HG03378 (cell line): ENCODE measurements at regions not wholly inside any gene's neighbourhood (a gene's known extent, or its start where the extent isn't known, plus 50 kb on each side); places are given as distances from the start of the nearest gene placed in this dataset.
"Not testable (repeated sequence)": the region's sequence is repeated elsewhere in the genome, so short reads cannot be mapped to it uniquely, and the experiment has no call there.

ENCODE experiments used
- ATAC-seq: cut with Tn5 transposase; IDR thresholded peaks from one replicate; pipeline ENCODE4 v1.9.1; 2021; ENCODE audit warnings: mild to moderate bottlenecking, moderate library complexity; ENCODE audit not compliant: unreplicated experiment

- no peak for ATAC-seq
Observed at GRCh38 chr5:136631186-136631585, 265.8 kb upstream of the TRPC7 start.

- no peak for ATAC-seq
Observed at GRCh38 chr5:136629125-136629792, 263.9 kb upstream of the TRPC7 start.

GRCh38 chr5:136626531-136626930 lies 261.2 kb upstream of the TRPC7 start:
- no peak for ATAC-seq

- ATAC-seq: no peak
Observed at GRCh38 chr5:136622747-136623146, 257.4 kb upstream of the TRPC7 start.

- ATAC-seq: no peak
Observed at GRCh38 chr5:136621743-136622142, 256.4 kb upstream of the TRPC7 start.

- ATAC-seq: no peak
Observed at GRCh38 chr5:136620621-136621020, 255.3 kb upstream of the TRPC7 start.

GRCh38 chr5:136620016-136620419 lies 254.7 kb upstream of the TRPC7 start:
- no peak for ATAC-seq

GRCh38 chr5:136619556-136619955 lies 254.2 kb upstream of the TRPC7 start:
- no peak for ATAC-seq

- ATAC-seq: no peak
Observed at GRCh38 chr5:136615251-136616119, 250.1 kb upstream of the TRPC7 start.

- no peak for ATAC-seq
Observed at GRCh38 chr5:136613230-136613629, 247.9 kb upstream of the TRPC7 start.

GRCh38 chr5:136605638-136606037 lies 240.3 kb upstream of the TRPC7 start:
- no peak for ATAC-seq

- ATAC-seq: no peak
Observed at GRCh38 chr5:136600306-136600705, 235.0 kb upstream of the TRPC7 start.

- no peak for ATAC-seq
Observed at GRCh38 chr5:136598802-136599404, 233.6 kb upstream of the TRPC7 start.

- ATAC-seq: no peak
Observed at GRCh38 chr5:136594416-136594815, 229.1 kb upstream of the TRPC7 start.

- ATAC-seq: no peak
Observed at GRCh38 chr5:136590581-136590980, 225.2 kb upstream of the TRPC7 start.

GRCh38 chr5:136586196-136586595 lies 220.9 kb upstream of the TRPC7 start:
- no peak for ATAC-seq

- ATAC-seq: no peak
Observed at GRCh38 chr5:136584474-136584873, 219.1 kb upstream of the TRPC7 start.

- no peak for ATAC-seq
Observed at GRCh38 chr5:136579238-136579637, 213.9 kb upstream of the TRPC7 start.

- not testable (repeated sequence) for ATAC-seq
Observed at GRCh38 chr5:136569875-136570274, 204.5 kb upstream of the TRPC7 start.

- not testable (repeated sequence) for ATAC-seq
Observed at GRCh38 chr5:136565457-136565856, 200.1 kb upstream of the TRPC7 start.

GRCh38 chr5:136565050-136565449 lies 199.7 kb upstream of the TRPC7 start:
- not testable (repeated sequence) for ATAC-seq

GRCh38 chr5:136564431-136564830 lies 199.1 kb upstream of the TRPC7 start:
- not testable (repeated sequence) for ATAC-seq
